ENCODE measurements at regions not wholly inside any gene's neighbourhood (a gene's known extent, or its start where the extent isn't known, plus 50 kb on each side); places are given as distances from the start of the nearest gene placed in this dataset.
"Not testable (repeated sequence)": the region's sequence is repeated elsewhere in the genome, so short reads cannot be mapped to it uniquely, and the experiment has no call there.

- DNase-seq = no peak
Measured at GRCh38 chr11:114802878-114803277, 124.6 kb downstream of the NXPE2 start.

GRCh38 chr11:114805431-114805830 is 127.1 kb downstream of the NXPE2 start:
- not testable (repeated sequence) for DNase-seq

- no peak for DNase-seq
Measured at GRCh38 chr11:114811971-114812370, 133.6 kb downstream of the NXPE2 start.

GRCh38 chr11:114812733-114813132 is 134.4 kb downstream of the NXPE2 start:
- DNase-seq = no peak

- no peak for DNase-seq
Measured at GRCh38 chr11:114813189-114813718, 134.9 kb downstream of the NXPE2 start.

GRCh38 chr11:114815176-114815575 is 136.8 kb downstream of the NXPE2 start:
- no peak for DNase-seq

GRCh38 chr11:114815761-114816160 is 137.4 kb downstream of the NXPE2 start:
- no peak for DNase-seq

GRCh38 chr11:114816791-114817190 is 138.5 kb downstream of the NXPE2 start:
- DNase-seq = no peak

- peak in 5 of 56 donors; percentile 7 to 39 (median 24) for DNase-seq
Measured at GRCh38 chr11:114818382-114818781, 140.1 kb downstream of the NXPE2 start.

GRCh38 chr11:114819028-114819427 is 140.7 kb downstream of the NXPE2 start:
- DNase-seq = no peak

GRCh38 chr11:114820621-114821020 is 142.3 kb downstream of the NXPE2 start:
- no peak for DNase-seq

- peak in 18 of 56 donors; percentile 1 to 48 (median 19) for DNase-seq
Measured at GRCh38 chr11:114821621-114822412, 143.5 kb downstream of the NXPE2 start.

- no peak for DNase-seq
Measured at GRCh38 chr11:114826910-114827442, 148.6 kb downstream of the NXPE2 start.

GRCh38 chr11:114827736-114828135 is 149.4 kb downstream of the NXPE2 start:
- DNase-seq = peak in 2 of 56 donors; percentile 11 to 13

- DNase-seq = no peak
Measured at GRCh38 chr11:114832532-114833125, 154.3 kb downstream of the NXPE2 start.

GRCh38 chr11:114836161-114836560 is 157.8 kb downstream of the NXPE2 start:
- no peak for DNase-seq

- no peak for DNase-seq
Measured at GRCh38 chr11:114844896-114845295, 166.6 kb downstream of the NXPE2 start.

GRCh38 chr11:114845766-114846415 is 167.6 kb downstream of the NXPE2 start:
- DNase-seq = no peak

GRCh38 chr11:114846416-114846791 is 168.1 kb downstream of the NXPE2 start:
- DNase-seq = peak in 45 of 56 donors; percentile 0 to 68 (median 18)

GRCh38 chr11:114847306-114847975 is 169.1 kb downstream of the NXPE2 start:
- DNase-seq = no peak

- DNase-seq = no peak
Measured at GRCh38 chr11:114848027-114848426, 169.7 kb downstream of the NXPE2 start.
